HEK293T (cell line): ENCODE measurements at regions not wholly inside any gene's neighbourhood (a gene's known extent, or its start where the extent isn't known, plus 50 kb on each side); places are given as distances from the start of the nearest gene placed in this dataset.

Experiments
- CTCF ChIA-PET: fragments of 350-600 bp; formaldehyde crosslinking; extraction: SDS; loops from one replicate; lab custom pipeline; 2021; ENCODE audit warnings: antibody characterized with exemption, inconsistent platforms; lab: Yijun Ruan, JAX
- POLR2A ChIA-PET: fragments of 350-600 bp; formaldehyde crosslinking; extraction: SDS; loops from one replicate; lab custom pipeline; 2020; ENCODE audit warnings: antibody characterized with exemption, inconsistent platforms; lab: Yijun Ruan, JAX
- DNase-seq: peaks from one replicate; pipeline ENCODE4 v3.0.0; 2012; ENCODE audit warnings: mixed read lengths; ENCODE audit errors: extremely low spot score
- ARNT ChIP-seq: fragments of 450-650 bp; IDR thresholded peaks from 2 replicates; pipeline ENCODE4 v1.6.1; 2017; ENCODE audit warnings: mild to moderate bottlenecking
- BHLHE40 ChIP-seq: fragments of 450-650 bp; IDR thresholded peaks from 2 replicates; pipeline ENCODE4 v1.6.1; 2016; ENCODE audit warnings: mild to moderate bottlenecking, moderate library complexity, borderline replicate concordance
- CTBP1 ChIP-seq: fragments of 450-650 bp; IDR thresholded peaks from 2 replicates; pipeline ENCODE4 v1.6.1; 2016; ENCODE audit warnings: borderline replicate concordance
- ELF4 ChIP-seq: fragments of 450-650 bp; IDR thresholded peaks from 2 replicates; pipeline ENCODE4 v1.6.1; 2017; ENCODE audit warnings: antibody characterized with exemption
- FOXA1 ChIP-seq: fragments of 450-650 bp; IDR thresholded peaks from 2 replicates; pipeline ENCODE4 v1.6.1; 2016; ENCODE audit warnings: mild to moderate bottlenecking
- FOXK2 ChIP-seq: fragments of 450-650 bp; IDR thresholded peaks from 2 replicates; pipeline ENCODE4 v1.6.1; 2016; ENCODE audit warnings: mild to moderate bottlenecking
- FOXM1 ChIP-seq: fragments of 450-650 bp; IDR thresholded peaks from 2 replicates; pipeline ENCODE4 v1.6.1; 2017; ENCODE audit warnings: mild to moderate bottlenecking, borderline replicate concordance
- HDGF ChIP-seq: fragments of 450-650 bp; IDR thresholded peaks from 2 replicates; pipeline ENCODE4 v1.6.1; 2017; ENCODE audit warnings: antibody characterized with exemption, borderline replicate concordance
- L3MBTL2 ChIP-seq: fragments of 450-650 bp; conservative IDR thresholded peaks from 2 replicates; pipeline ENCODE4 v1.6.1; 2016; ENCODE audit warnings: mild to moderate bottlenecking
- LEF1 ChIP-seq: fragments of 450-650 bp; IDR thresholded peaks from 2 replicates; pipeline ENCODE4 v1.6.1; 2017; ENCODE audit warnings: mild to moderate bottlenecking, borderline replicate concordance
- NFRKB ChIP-seq: fragments of 450-650 bp; IDR thresholded peaks from 2 replicates; pipeline ENCODE4 v1.6.1; 2016; ENCODE audit warnings: mild to moderate bottlenecking, moderate library complexity
- SP1 ChIP-seq: fragments of 450-650 bp; IDR thresholded peaks from 2 replicates; pipeline ENCODE4 v1.6.1; 2017
- SUZ12 ChIP-seq: fragments of 450-650 bp; IDR thresholded peaks from 2 replicates; pipeline ENCODE4 v1.6.1; 2016; ENCODE audit warnings: mild to moderate bottlenecking
- TARDBP ChIP-seq: fragments of 450-650 bp; IDR thresholded peaks from 2 replicates; pipeline ENCODE4 v1.6.1; 2016
- ZNF384 ChIP-seq: fragments of 450-650 bp; IDR thresholded peaks from 2 replicates; pipeline ENCODE4 v1.6.1; 2016
- TF ChIP-seq, protein P1 (sequence below): fragments of 450-650 bp; IDR thresholded peaks from 2 replicates; pipeline ENCODE4 v1.6.1; 2016

DNA sequence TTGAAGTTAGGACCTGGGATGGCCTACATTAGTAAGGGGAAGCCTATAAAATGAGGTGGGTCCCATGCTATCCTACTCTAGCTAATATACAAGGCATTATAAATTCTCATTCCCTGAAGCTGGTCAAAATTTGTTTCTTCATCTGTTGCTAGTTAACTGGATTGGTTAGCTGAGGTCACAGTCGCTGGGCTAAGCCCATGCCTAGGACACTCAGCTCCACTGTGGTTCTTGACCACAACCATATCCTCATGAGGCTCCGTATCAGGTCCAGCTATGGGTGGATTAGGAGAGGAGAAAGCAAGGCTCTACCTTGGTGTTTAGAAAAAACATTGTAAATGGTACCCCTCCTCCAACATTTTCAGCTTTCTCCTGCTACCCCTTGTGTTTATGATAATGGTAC, 52.8 kb upstream of the RAI14 start:
- CTCF ChIA-PET: no interaction called here
- DNase-seq: no peak
- no peak for TF ChIP-seq TARDBP
- TF ChIP-seq BHLHE40: no peak
- TF ChIP-seq L3MBTL2: no peak
- TF ChIP-seq HDGF: no peak
- no peak for TF ChIP-seq ARNT
- TF ChIP-seq FOXK2: no peak
- TF ChIP-seq NFRKB: no peak
- no peak for TF ChIP-seq CTBP1
- TF ChIP-seq FOXM1: no peak
- no peak for TF ChIP-seq ZNF384
- no peak for TF ChIP-seq SP1
- no peak for TF ChIP-seq LEF1
- TF ChIP-seq FOXA1: no peak
- no peak for TF ChIP-seq SUZ12
- TF ChIP-seq ELF4: no peak
- TF ChIP-seq, protein P1, sequence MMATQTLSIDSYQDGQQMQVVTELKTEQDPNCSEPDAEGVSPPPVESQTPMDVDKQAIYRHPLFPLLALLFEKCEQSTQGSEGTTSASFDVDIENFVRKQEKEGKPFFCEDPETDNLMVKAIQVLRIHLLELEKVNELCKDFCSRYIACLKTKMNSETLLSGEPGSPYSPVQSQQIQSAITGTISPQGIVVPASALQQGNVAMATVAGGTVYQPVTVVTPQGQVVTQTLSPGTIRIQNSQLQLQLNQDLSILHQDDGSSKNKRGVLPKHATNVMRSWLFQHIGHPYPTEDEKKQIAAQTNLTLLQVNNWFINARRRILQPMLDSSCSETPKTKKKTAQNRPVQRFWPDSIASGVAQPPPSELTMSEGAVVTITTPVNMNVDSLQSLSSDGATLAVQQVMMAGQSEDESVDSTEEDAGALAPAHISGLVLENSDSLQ: no peak
- POLR2A ChIA-PET: interaction anchor here (0.8 kb wide), 1 partner anchor 53 kb away, joined by 3 read pairs; no protein-coding TSS in a partner anchor

DNA sequence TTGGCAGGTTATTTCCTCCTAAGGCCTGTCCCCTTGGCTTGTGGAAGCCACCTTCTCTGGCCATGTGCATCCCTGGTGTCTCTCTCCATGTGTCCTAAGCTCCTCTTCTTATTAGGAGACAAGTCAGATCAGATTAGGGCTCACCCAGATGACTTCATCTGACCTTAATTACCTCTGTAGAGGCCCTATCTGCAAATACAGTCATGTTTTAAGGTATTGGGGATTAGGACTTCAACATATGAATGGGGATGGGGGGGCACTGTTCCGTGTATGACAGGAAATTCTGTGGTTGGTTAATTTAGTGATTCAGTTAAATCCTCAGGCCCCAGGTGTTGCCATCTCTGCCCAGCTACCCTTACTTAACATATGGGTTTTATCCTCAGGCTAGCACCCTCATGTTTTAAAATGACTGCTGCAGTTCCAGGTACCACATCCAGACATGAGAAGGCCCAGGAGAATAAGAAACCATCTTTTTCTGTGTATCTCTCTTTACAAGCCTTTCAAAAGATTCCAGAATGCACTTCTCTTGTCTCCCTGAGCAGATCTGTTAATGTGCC, 51.9 kb upstream of the RAI14 start:
- no peak for DNase-seq
- TF ChIP-seq FOXK2 (no peak), FOXM1 (no peak), HDGF (no peak), SP1 (no peak), CTBP1 (no peak)
- CTCF ChIA-PET: no interaction called here
- POLR2A ChIA-PET: no interaction called here

DNA sequence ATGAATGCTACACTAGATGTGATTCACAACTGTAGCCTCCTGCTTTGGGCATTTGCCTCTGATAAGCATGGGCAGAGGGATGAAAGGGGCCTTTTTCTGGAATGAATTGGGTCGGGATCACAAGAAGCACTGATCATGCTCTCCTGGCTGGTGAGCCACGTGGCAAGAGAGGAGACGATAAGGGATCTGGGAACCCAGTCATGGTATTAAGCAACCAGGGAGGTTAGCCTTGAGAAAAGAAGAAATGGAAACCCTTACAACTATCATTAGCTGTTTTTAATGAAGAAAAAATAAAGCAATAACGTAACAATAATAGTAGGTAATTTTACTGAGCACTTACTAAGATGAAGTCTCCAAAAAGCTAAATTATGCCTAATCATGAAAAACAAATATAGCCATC, 50.0 kb upstream of the RAI14 start:
- POLR2A ChIA-PET: no interaction called here
- CTCF ChIA-PET: no interaction called here
- TF ChIP-seq HDGF (no peak), BHLHE40 (no peak), SUZ12 (no peak), ZNF384 (no peak), SP1 (no peak), CTBP1 (no peak), NFRKB (no peak), ARNT (no peak), L3MBTL2 (no peak), FOXA1 (no peak), LEF1 (no peak), FOXM1 (no peak), ELF4 (no peak), TARDBP (no peak), FOXK2 (no peak)
- TF ChIP-seq, protein P1: no peak

More for the DNA sequence above, 50.0 kb upstream of the RAI14 start:
- no peak for DNase-seq
